GM12874 (cell line): ENCODE measurements at regions not wholly inside any gene's neighbourhood (a gene's known extent, or its start where the extent isn't known, plus 50 kb on each side); places are given as distances from the start of the nearest gene placed in this dataset.

Experiments used
- CTCF ChIP-seq: IDR thresholded peaks from 2 replicates; pipeline ENCODE4 v1.5.1; 2011; ENCODE audit warnings: low read depth, mild to moderate bottlenecking, control low read depth, low read length, moderate library complexity; ENCODE audit not compliant: insufficient read depth

- no peak for TF ChIP-seq CTCF
Observed at GRCh38 chr2:153786016-153786415, 85.7 kb upstream of the GALNT13 start.

- TF ChIP-seq CTCF, result no peak
Observed at GRCh38 chr2:153787612-153788011, 84.1 kb upstream of the GALNT13 start.

- no peak for TF ChIP-seq CTCF
Observed at GRCh38 chr2:153802671-153803070, 69.1 kb upstream of the GALNT13 start.

- TF ChIP-seq CTCF, result no peak
Observed at GRCh38 chr2:153808679-153809078, 63.0 kb upstream of the GALNT13 start.

GRCh38 chr2:153811516-153811915, 60.2 kb upstream of the GALNT13 start:
- TF ChIP-seq CTCF, result no peak

- TF ChIP-seq CTCF, result no peak
Observed at GRCh38 chr2:153812632-153813031, 59.1 kb upstream of the GALNT13 start.

GRCh38 chr2:153818242-153818641, 53.5 kb upstream of the GALNT13 start:
- TF ChIP-seq CTCF, result no peak

- no peak for TF ChIP-seq CTCF
Observed at GRCh38 chr2:153819074-153819473, 52.6 kb upstream of the GALNT13 start.
